ENCODE measurements at regions not wholly inside any gene's neighbourhood (a gene's known extent, or its start where the extent isn't known, plus 50 kb on each side); places are given as distances from the start of the nearest gene placed in this dataset.

GRCh38 chr3:176969066-176969465 is 228.2 kb downstream of the TBL1XR1 start:
- no peak for DNase-seq

- no peak for DNase-seq
Measured at GRCh38 chr3:176968631-176969030, 228.7 kb downstream of the TBL1XR1 start.

GRCh38 chr3:176967522-176967921 is 229.8 kb downstream of the TBL1XR1 start:
- DNase-seq = no peak

- no peak for DNase-seq
Measured at GRCh38 chr3:176964661-176965060, 232.6 kb downstream of the TBL1XR1 start.

GRCh38 chr3:176961916-176962315 is 235.4 kb downstream of the TBL1XR1 start:
- DNase-seq = no peak

- no peak for DNase-seq
Measured at GRCh38 chr3:176959867-176960266, 237.4 kb downstream of the TBL1XR1 start.

GRCh38 chr3:176958560-176958959 is 238.7 kb downstream of the TBL1XR1 start:
- no peak for DNase-seq

- DNase-seq = no peak
Measured at GRCh38 chr3:176954517-176954916, 242.8 kb downstream of the TBL1XR1 start.

GRCh38 chr3:176953106-176954060 is 243.9 kb downstream of the TBL1XR1 start:
- DNase-seq = no peak

GRCh38 chr3:176951586-176952292 is 245.5 kb downstream of the TBL1XR1 start:
- no peak for DNase-seq

GRCh38 chr3:176951144-176951543 is 246.1 kb downstream of the TBL1XR1 start:
- no peak for DNase-seq

GRCh38 chr3:176950743-176951142 is 246.5 kb downstream of the TBL1XR1 start:
- DNase-seq = no peak

GRCh38 chr3:176948151-176948550 is 249.1 kb downstream of the TBL1XR1 start:
- no peak for DNase-seq

- DNase-seq = no peak
Measured at GRCh38 chr3:176946202-176946601, 251.1 kb downstream of the TBL1XR1 start.

- DNase-seq = no peak
Measured at GRCh38 chr3:176942305-176942704, 255.0 kb downstream of the TBL1XR1 start.

- no peak for DNase-seq
Measured at GRCh38 chr3:176941689-176942088, 255.6 kb downstream of the TBL1XR1 start.

GRCh38 chr3:176939022-176939817 is 258.1 kb downstream of the TBL1XR1 start:
- peak; percentile 80 to 84 for DNase-seq

GRCh38 chr3:176937994-176938393 is 259.3 kb downstream of the TBL1XR1 start:
- no peak for DNase-seq

- DNase-seq = no peak
Measured at GRCh38 chr3:176937541-176937940, 259.7 kb downstream of the TBL1XR1 start.

GRCh38 chr3:176935194-176935888 is 261.9 kb downstream of the TBL1XR1 start:
- DNase-seq = no peak

GRCh38 chr3:176934698-176935097 is 262.6 kb downstream of the TBL1XR1 start:
- DNase-seq = no peak

GRCh38 chr3:176933704-176934103 is 263.6 kb downstream of the TBL1XR1 start:
- DNase-seq = no peak

GRCh38 chr3:176932433-176932832 is 264.8 kb downstream of the TBL1XR1 start:
- no peak for DNase-seq

All from AML-193 (cell line).